ENCODE measurements at regions not wholly inside any gene's neighbourhood (a gene's known extent, or its start where the extent isn't known, plus 50 kb on each side); places are given as distances from the start of the nearest gene placed in this dataset.

DNA sequence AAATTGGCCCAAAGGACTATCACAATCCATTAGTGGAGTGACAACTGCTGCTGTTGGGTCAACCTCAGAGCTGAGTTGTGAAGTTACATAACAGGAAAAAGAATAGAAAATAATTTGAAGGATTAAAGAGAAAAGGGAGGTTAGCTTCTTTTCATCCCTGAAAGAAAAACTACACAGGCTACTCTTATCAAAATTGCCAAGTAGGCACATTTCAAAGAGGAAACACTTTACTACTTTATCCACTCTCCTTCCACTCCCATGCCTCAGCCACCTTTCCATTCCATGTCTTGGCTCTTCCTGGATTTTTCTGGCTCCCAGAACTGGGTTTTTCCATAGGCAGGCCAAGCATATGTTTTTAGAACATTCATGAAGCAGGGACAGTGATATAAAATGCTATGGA is 384.0 kb upstream of the RORA start:
- H3K4me3 Mint-ChIP-seq = no peak overlapping the region
- CTCF ChIA-PET = interaction anchor here (0.7 kb wide), 1 partner anchor 217 kb away, joined by 4 read pairs; no protein-coding TSS in a partner anchor
- POLR2A ChIA-PET = no interaction called here
- DNase-seq = no peak
- H3K9me3 Mint-ChIP-seq (ENCODE audit: low read depth) = peaks cover 19% of the 10 kb centered on the region
- ATAC-seq = no peak
- no peak overlapping the region for H3K27ac Mint-ChIP-seq
- H3K36me3 Mint-ChIP-seq (ENCODE audit: low read depth) = no peaks in the 10 kb centered on the region
- peaks cover 27% of the 10 kb centered on the region for H3K27me3 Mint-ChIP-seq
- H3K4me1 Mint-ChIP-seq = no peaks in the 10 kb centered on the region
- intact Hi-C loops (cut with DNase I, micrococcal nuclease) = no loop called here

- Mint-ChIP-seq H3K4me1 (no peaks in the 10 kb centered on the region), H3K27ac (no peak overlapping the region), H3K4me3 (no peak overlapping the region), H3K27me3 (peaks cover 30% of the 10 kb centered on the region), H3K36me3 (ENCODE audit: low read depth) (no peaks in the 10 kb centered on the region), H3K9me3 (ENCODE audit: low read depth) (peaks cover 19% of the 10 kb centered on the region)
- ChIA-PET CTCF (no interaction called here), POLR2A (no interaction called here)
- ATAC-seq (no peak), DNase-seq (no peak)
- intact Hi-C loops (cut with DNase I, micrococcal nuclease) = no loop called here
Measured at GRCh38 chr15:61612111-61612510, 383.0 kb upstream of the RORA start.

DNA sequence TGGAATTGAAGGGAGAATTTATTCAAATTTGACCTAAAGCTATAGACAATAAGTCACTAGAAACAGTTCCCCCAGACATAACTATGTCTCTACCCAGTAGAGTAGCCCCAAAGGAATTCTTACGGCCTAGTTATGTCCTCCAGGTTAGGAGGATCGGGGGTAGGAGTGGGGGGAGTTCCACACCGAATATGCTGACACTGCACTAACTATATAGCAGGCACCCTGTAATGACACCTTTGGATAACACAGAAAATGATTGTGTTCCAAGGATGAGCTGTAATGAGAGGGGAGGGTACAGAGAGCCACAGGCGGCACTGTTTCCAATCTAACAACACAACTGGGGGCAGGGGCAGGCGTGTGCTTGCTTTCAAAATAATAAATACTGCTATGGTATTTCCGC is 376.2 kb upstream of the RORA start:
- no peaks in the 10 kb centered on the region for H3K4me1 Mint-ChIP-seq
- H3K27ac Mint-ChIP-seq = no peak overlapping the region
- no peaks in the 10 kb centered on the region for H3K9me3 Mint-ChIP-seq (ENCODE audit: low read depth)
- H3K27me3 Mint-ChIP-seq = peaks cover 19% of the 10 kb centered on the region
- ATAC-seq (no peak), DNase-seq (no peak)
- POLR2A ChIA-PET = no interaction called here
- CTCF ChIA-PET = no interaction called here
- no peaks in the 10 kb centered on the region for H3K36me3 Mint-ChIP-seq (ENCODE audit: low read depth)
- intact Hi-C loops (cut with DNase I, micrococcal nuclease) = no loop called here
- no peak overlapping the region for H3K4me3 Mint-ChIP-seq

- POLR2A ChIA-PET = no interaction called here
- DNase-seq (no peak), ATAC-seq (no peak)
- CTCF ChIA-PET = interaction anchor here (0.7 to 1.0 kb wide), 2 partner anchors 214 to 235 kb away, joined by 3 to 4 read pairs; no protein-coding TSS in a partner anchor
- H3K9me3 Mint-ChIP-seq (ENCODE audit: low read depth) = no peaks in the 10 kb centered on the region
- H3K27me3 Mint-ChIP-seq = peaks cover 8% of the 10 kb centered on the region
- no peaks in the 10 kb centered on the region for H3K4me1 Mint-ChIP-seq
- intact Hi-C loops (cut with DNase I, micrococcal nuclease) = no loop called here
- H3K4me3 Mint-ChIP-seq = no peak overlapping the region
- H3K36me3 Mint-ChIP-seq (ENCODE audit: low read depth) = no peaks in the 10 kb centered on the region
- no peak overlapping the region for H3K27ac Mint-ChIP-seq
Measured at GRCh38 chr15:61598655-61599054, 369.6 kb upstream of the RORA start.

DNA sequence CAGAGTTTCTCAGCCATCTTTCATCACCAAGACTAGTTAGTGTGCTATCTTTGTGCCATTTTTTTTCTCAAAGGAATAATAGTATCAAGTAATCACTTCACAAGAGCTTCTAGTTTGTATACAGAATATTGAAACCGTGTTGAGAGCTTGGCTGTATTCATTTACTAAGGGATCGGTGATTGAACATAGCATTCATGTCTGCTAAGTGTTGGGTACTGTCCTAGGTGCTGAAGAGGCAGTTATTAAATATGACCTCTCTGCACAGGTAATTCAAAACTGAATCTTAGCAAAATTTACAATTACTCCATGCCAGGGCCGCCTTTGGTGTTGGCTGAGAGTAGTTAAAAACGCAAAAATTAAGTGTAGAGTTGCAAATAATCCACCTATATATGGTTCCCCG is 355.3 kb upstream of the RORA start:
- ChIA-PET POLR2A (no interaction called here), CTCF (no interaction called here)
- no peak overlapping the region for H3K27ac Mint-ChIP-seq
- ATAC-seq (no peak), DNase-seq (no peak)
- peaks cover 16% of the 10 kb centered on the region for H3K27me3 Mint-ChIP-seq
- no peaks in the 10 kb centered on the region for H3K4me1 Mint-ChIP-seq
- intact Hi-C loops (cut with DNase I, micrococcal nuclease) = no loop called here
- H3K9me3 Mint-ChIP-seq (ENCODE audit: low read depth) = peaks cover 9% of the 10 kb centered on the region
- no peaks in the 10 kb centered on the region for H3K36me3 Mint-ChIP-seq (ENCODE audit: low read depth)
- H3K4me3 Mint-ChIP-seq = no peak overlapping the region

- ChIA-PET CTCF (interaction anchor here (0.6 kb wide), 1 partner anchor 827 kb away, joined by 3 read pairs; no protein-coding TSS in a partner anchor), POLR2A (no interaction called here)
- intact Hi-C loops (cut with DNase I, micrococcal nuclease) = no loop called here
- Mint-ChIP-seq H3K4me3 (no peak overlapping the region), H3K9me3 (ENCODE audit: low read depth) (peaks cover 9% of the 10 kb centered on the region), H3K36me3 (ENCODE audit: low read depth) (no peaks in the 10 kb centered on the region), H3K4me1 (no peaks in the 10 kb centered on the region), H3K27ac (no peak overlapping the region), H3K27me3 (peaks cover 16% of the 10 kb centered on the region)
- no peak for ATAC-seq
- no peak for DNase-seq
Measured at GRCh38 chr15:61582092-61582491, 353.0 kb upstream of the RORA start.

GRCh38 chr15:61575597-61575996 is 346.5 kb upstream of the RORA start:
- ATAC-seq = peak; percentile 23
- peaks cover 4% of the 10 kb centered on the region for H3K9me3 Mint-ChIP-seq (ENCODE audit: low read depth)
- ChIA-PET CTCF (no interaction called here), POLR2A (no interaction called here)
- no peak overlapping the region for H3K27ac Mint-ChIP-seq
- no peak overlapping the region for H3K4me3 Mint-ChIP-seq
- H3K36me3 Mint-ChIP-seq (ENCODE audit: low read depth) = no peaks in the 10 kb centered on the region
- peaks cover 15% of the 10 kb centered on the region for H3K27me3 Mint-ChIP-seq
- intact Hi-C loops (cut with DNase I, micrococcal nuclease) = no loop called here
- no peaks in the 10 kb centered on the region for H3K4me1 Mint-ChIP-seq
- DNase-seq = no peak

- ChIA-PET CTCF (no interaction called here), POLR2A (no interaction called here)
- no peak for DNase-seq
- Mint-ChIP-seq H3K9me3 (ENCODE audit: low read depth) (no peaks in the 10 kb centered on the region), H3K27ac (no peak overlapping the region), H3K4me3 (no peak overlapping the region), H3K4me1 (no peaks in the 10 kb centered on the region), H3K36me3 (ENCODE audit: low read depth) (no peaks in the 10 kb centered on the region), H3K27me3 (peaks cover 14% of the 10 kb centered on the region)
- no peak for ATAC-seq
- intact Hi-C loops (cut with DNase I, micrococcal nuclease) = no loop called here
Measured at GRCh38 chr15:61571026-61571425, 341.9 kb upstream of the RORA start.

GRCh38 chr15:61564785-61565184 is 335.7 kb upstream of the RORA start:
- intact Hi-C loops (cut with DNase I, micrococcal nuclease) = no loop called here
- ATAC-seq (no peak), DNase-seq (no peak)
- no peaks in the 10 kb centered on the region for H3K36me3 Mint-ChIP-seq (ENCODE audit: low read depth)
- H3K4me1 Mint-ChIP-seq = no peaks in the 10 kb centered on the region
- no peak overlapping the region for H3K27ac Mint-ChIP-seq
- POLR2A ChIA-PET = no interaction called here
- no peak overlapping the region for H3K4me3 Mint-ChIP-seq
- H3K9me3 Mint-ChIP-seq (ENCODE audit: low read depth) = peaks cover 2% of the 10 kb centered on the region
- CTCF ChIA-PET = no interaction called here
- H3K27me3 Mint-ChIP-seq = peaks cover 32% of the 10 kb centered on the region

DNA sequence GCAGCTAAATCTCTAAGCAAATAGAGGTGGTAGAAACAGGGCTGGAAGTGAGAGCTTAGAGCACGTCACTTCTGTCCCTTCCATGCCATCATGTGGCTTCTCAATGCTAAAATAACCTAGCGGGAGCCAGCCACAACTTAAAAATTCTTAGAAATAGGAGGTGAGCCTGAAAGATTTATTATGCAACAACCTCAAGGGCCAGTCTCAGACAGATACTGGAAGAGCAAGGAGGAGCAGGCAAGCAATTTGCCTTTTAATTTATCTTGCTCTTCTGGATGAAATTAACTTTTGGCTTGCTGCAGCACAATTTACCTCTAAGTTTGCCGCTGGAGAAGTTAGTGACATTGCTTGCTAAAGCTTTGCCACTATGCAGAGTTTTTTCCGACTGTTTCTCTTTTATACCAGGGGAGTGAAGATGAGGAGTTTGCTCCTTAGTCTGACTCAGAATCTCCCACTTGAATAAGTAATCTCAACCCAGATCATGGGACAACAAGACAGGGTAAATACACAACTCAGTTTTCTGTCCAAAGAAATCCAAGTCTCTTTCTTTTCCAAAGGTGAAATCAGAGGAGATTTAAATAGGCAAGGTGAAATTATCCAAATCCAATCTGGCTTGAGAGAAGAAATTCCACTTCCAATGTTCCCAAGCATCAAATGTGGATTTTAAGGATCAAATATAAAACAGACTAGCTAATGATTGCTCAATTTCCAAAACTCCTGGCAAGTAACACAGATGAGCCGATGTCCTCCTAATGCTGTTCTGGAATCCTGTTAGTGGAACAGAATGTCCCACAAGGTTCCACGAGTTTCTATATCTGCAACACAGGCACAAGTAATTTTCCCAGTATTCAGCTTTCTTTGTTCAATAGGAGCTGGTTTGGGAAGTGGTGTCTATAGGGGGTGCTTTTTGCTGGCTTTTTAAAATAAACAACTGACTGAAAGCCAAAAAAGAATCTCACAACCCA is 329.4 kb upstream of the RORA start:
- POLR2A ChIA-PET = no interaction called here
- intact Hi-C loops (cut with DNase I, micrococcal nuclease) = no loop called here
- DNase-seq = no peak
- CTCF ChIA-PET = interaction anchor here (0.7 kb wide), 1 partner anchor 9 kb away, joined by 3 read pairs; no protein-coding TSS in a partner anchor
- Mint-ChIP-seq H3K4me1 (peaks cover 5% of the 10 kb centered on the region), H3K36me3 (ENCODE audit: low read depth) (no peaks in the 10 kb centered on the region), H3K27ac (no peak overlapping the region), H3K4me3 (no peak overlapping the region), H3K9me3 (ENCODE audit: low read depth) (peaks cover 2% of the 10 kb centered on the region), H3K27me3 (peaks cover 23% of the 10 kb centered on the region)
- no peak for ATAC-seq

- CTCF ChIA-PET = no interaction called here
Measured at GRCh38 chr15:61556037-61556648, 327.0 kb upstream of the RORA start.

GRCh38 chr15:61549727-61550126 is 320.6 kb upstream of the RORA start:
- no peaks in the 10 kb centered on the region for H3K9me3 Mint-ChIP-seq (ENCODE audit: low read depth)
- H3K4me1 Mint-ChIP-seq = no peaks in the 10 kb centered on the region
- H3K27ac Mint-ChIP-seq = no peak overlapping the region
- DNase-seq (no peak), ATAC-seq (no peak)
- H3K27me3 Mint-ChIP-seq = peaks cover 18% of the 10 kb centered on the region
- CTCF ChIA-PET = interaction anchor here (1.4 kb wide), 1 partner anchor 18 kb away, joined by 4 read pairs; no protein-coding TSS in a partner anchor
- POLR2A ChIA-PET = interaction anchor here (0.6 kb wide), 1 partner anchor 724 kb away, joined by 3 read pairs; no protein-coding TSS in a partner anchor
- H3K4me3 Mint-ChIP-seq = no peak overlapping the region
- H3K36me3 Mint-ChIP-seq (ENCODE audit: low read depth) = no peaks in the 10 kb centered on the region
- intact Hi-C loops (cut with DNase I, micrococcal nuclease) = no loop called here

More at GRCh38 chr15:61556037-61556648, 327.0 kb upstream of the RORA start:
- intact Hi-C loops (cut with DNase I, micrococcal nuclease) = no loop called here
- ATAC-seq (peak; percentile 65), DNase-seq (no peak)
- no peak overlapping the region for H3K4me3 Mint-ChIP-seq
- H3K36me3 Mint-ChIP-seq (ENCODE audit: low read depth) = no peaks in the 10 kb centered on the region
- H3K27ac Mint-ChIP-seq = no peak overlapping the region
- POLR2A ChIA-PET = no interaction called here
- peaks cover 19% of the 10 kb centered on the region for H3K27me3 Mint-ChIP-seq
- no peaks in the 10 kb centered on the region for H3K9me3 Mint-ChIP-seq (ENCODE audit: low read depth)
- H3K4me1 Mint-ChIP-seq = peaks cover 5% of the 10 kb centered on the region

All from activated CD4-positive, alpha-beta T cell treated with anti-CD3 and anti-CD28 coated beads for 36 hours (primary cell).